ENCODE measurements at regions not wholly inside any gene's neighbourhood (a gene's known extent, or its start where the extent isn't known, plus 50 kb on each side); places are given as distances from the start of the nearest gene placed in this dataset.

- no peak for TF ChIP-seq CTCF (IDR thresholded peaks at IDR 0.05; ENCODE audit: unreplicated experiment)
- Mint-ChIP-seq H3K4me3 (ENCODE audit: low read depth) (no peak overlapping the region), H3K36me3 (ENCODE audit: insufficient read depth) (no peaks in the 10 kb centered on the region), H3K27ac (no peak overlapping the region), H3K9me3 (ENCODE audit: low read depth) (no peaks in the 10 kb centered on the region), H3K27me3 (no peaks in the 10 kb centered on the region), H3K4me1 (ENCODE audit: low read depth) (no peaks in the 10 kb centered on the region)
- no peak for DNase-seq (ENCODE audit: low spot score, unreplicated experiment)
Measured at GRCh38 chr1:208921259-208921658, 662.3 kb upstream of the CAMK1G start.

GRCh38 chr1:208923456-208923855 lies 660.1 kb upstream of the CAMK1G start:
- Mint-ChIP-seq H3K27ac (no peak overlapping the region), H3K4me1 (ENCODE audit: low read depth) (no peaks in the 10 kb centered on the region), H3K27me3 (no peaks in the 10 kb centered on the region), H3K36me3 (ENCODE audit: insufficient read depth) (no peaks in the 10 kb centered on the region), H3K4me3 (ENCODE audit: low read depth) (no peak overlapping the region), H3K9me3 (ENCODE audit: low read depth) (no peaks in the 10 kb centered on the region)
- no peak for TF ChIP-seq CTCF (IDR thresholded peaks at IDR 0.05; ENCODE audit: unreplicated experiment)
- DNase-seq (ENCODE audit: low spot score, unreplicated experiment): no peak

GRCh38 chr1:208923946-208924720 lies 659.4 kb upstream of the CAMK1G start:
- Mint-ChIP-seq H3K4me1 (ENCODE audit: low read depth) (no peaks in the 10 kb centered on the region), H3K27me3 (no peaks in the 10 kb centered on the region), H3K36me3 (ENCODE audit: insufficient read depth) (no peaks in the 10 kb centered on the region), H3K4me3 (ENCODE audit: low read depth) (no peak overlapping the region), H3K9me3 (ENCODE audit: low read depth) (no peaks in the 10 kb centered on the region), H3K27ac (no peak overlapping the region)
- DNase-seq (ENCODE audit: low spot score, unreplicated experiment): no peak
- TF ChIP-seq CTCF (IDR thresholded peaks at IDR 0.05; ENCODE audit: unreplicated experiment): no peak

GRCh38 chr1:208924928-208925327 lies 658.6 kb upstream of the CAMK1G start:
- Mint-ChIP-seq H3K27me3 (no peaks in the 10 kb centered on the region), H3K27ac (no peak overlapping the region), H3K4me3 (ENCODE audit: low read depth) (no peak overlapping the region), H3K9me3 (ENCODE audit: low read depth) (no peaks in the 10 kb centered on the region), H3K4me1 (ENCODE audit: low read depth) (no peaks in the 10 kb centered on the region), H3K36me3 (ENCODE audit: insufficient read depth) (no peaks in the 10 kb centered on the region)
- no peak for DNase-seq (ENCODE audit: low spot score, unreplicated experiment)
- no peak for TF ChIP-seq CTCF (IDR thresholded peaks at IDR 0.05; ENCODE audit: unreplicated experiment)

GRCh38 chr1:208928349-208929010 lies 655.0 kb upstream of the CAMK1G start:
- Mint-ChIP-seq H3K36me3 (ENCODE audit: insufficient read depth) (no peaks in the 10 kb centered on the region), H3K4me3 (ENCODE audit: low read depth) (no peak overlapping the region), H3K9me3 (ENCODE audit: low read depth) (no peaks in the 10 kb centered on the region), H3K27me3 (peaks cover 3% of the 10 kb centered on the region), H3K27ac (no peak overlapping the region), H3K4me1 (ENCODE audit: low read depth) (no peaks in the 10 kb centered on the region)
- DNase-seq (ENCODE audit: low spot score, unreplicated experiment): no peak
- no peak for TF ChIP-seq CTCF (IDR thresholded peaks at IDR 0.05; ENCODE audit: unreplicated experiment)
